ENCODE measurements at regions not wholly inside any gene's neighbourhood (a gene's known extent, or its start where the extent isn't known, plus 50 kb on each side); places are given as distances from the start of the nearest gene placed in this dataset.

GRCh38 chr9:119775410-119775809 is 406.2 kb upstream of the BRINP1 start:
- no peak for ATAC-seq
- no peak for DNase-seq
- Histone ChIP-seq H3K9me3 (no peaks in the 10 kb centered on the region), H3K27ac (no peak overlapping the region), H3K36me3 (ENCODE audit: insufficient read depth in 1 of 2, low read depth in 1 of 2) (no peaks in the 10 kb centered on the region), H3K27me3 (ENCODE audit: insufficient read depth in 3 of 3, low read length in 2 of 3) (no peaks in the 10 kb centered on the region), H3K4me1 (no peaks in the 10 kb centered on the region), H3K4me3 (no peak overlapping the region)
- no peak for TF ChIP-seq CTCF (IDR thresholded peaks at IDR 0.05)
- intact Hi-C loops (cut with DNase I): no loop called here
- WGBS, 3 donors: 52 to 60% (median 55%) methylated on average over 3 of the region's 3 CpGs

- Histone ChIP-seq H3K4me3 (no peak overlapping the region), H3K36me3 (ENCODE audit: insufficient read depth in 1 of 2, low read depth in 1 of 2) (no peaks in the 10 kb centered on the region), H3K27me3 (ENCODE audit: insufficient read depth in 3 of 3, low read length in 2 of 3) (no peaks in the 10 kb centered on the region), H3K4me1 (no peaks in the 10 kb centered on the region), H3K27ac (no peak overlapping the region), H3K9me3 (no peaks in the 10 kb centered on the region)
- ATAC-seq: no peak
- intact Hi-C loops (cut with DNase I): no loop called here
- no peak for TF ChIP-seq CTCF (IDR thresholded peaks at IDR 0.05)
- WGBS, 3 donors: 44 to 55% (median 55%) methylated on average over 2 of the region's 2 CpGs
- DNase-seq: no peak
Observed at GRCh38 chr9:119773823-119774222, 404.6 kb upstream of the BRINP1 start.

GRCh38 chr9:119771341-119771740 is 402.1 kb upstream of the BRINP1 start:
- WGBS, 3 donors: 90 to 100% (median 98%) methylated on average over 1 of the region's 1 CpG
- no peak for ATAC-seq
- intact Hi-C loops (cut with DNase I): no loop called here

DNA sequence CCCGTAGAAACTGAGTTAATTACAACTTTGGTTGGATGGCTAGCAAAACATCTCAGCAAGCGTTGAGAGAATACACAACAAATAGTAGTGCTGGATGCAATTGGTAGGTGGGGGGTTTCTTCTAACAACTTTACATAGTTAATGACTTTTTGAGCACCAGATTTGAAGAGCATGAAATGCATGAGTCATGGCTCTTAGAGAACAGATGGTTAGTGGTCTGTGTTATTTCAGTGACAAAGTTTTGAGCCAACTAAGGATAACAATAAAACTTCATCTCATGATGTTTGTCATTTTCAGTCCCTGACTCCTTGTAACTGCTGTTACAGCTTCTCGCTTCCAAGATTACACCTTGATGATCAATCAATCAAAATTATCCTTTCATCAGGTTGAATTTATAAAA is 399.0 kb upstream of the BRINP1 start:
- no peak for DNase-seq
- Histone ChIP-seq H3K27me3 (ENCODE audit: insufficient read depth in 3 of 3, low read length in 2 of 3) (no peaks in the 10 kb centered on the region), H3K36me3 (ENCODE audit: insufficient read depth in 1 of 2, low read depth in 1 of 2) (no peaks in the 10 kb centered on the region), H3K4me3 (no peak overlapping the region), H3K9me3 (no peaks in the 10 kb centered on the region), H3K4me1 (no peaks in the 10 kb centered on the region), H3K27ac (no peak overlapping the region)
- ATAC-seq: no peak
- intact Hi-C loops (cut with DNase I): no loop called here
- TF ChIP-seq CTCF (IDR thresholded peaks at IDR 0.05): no peak
- 37 to 57% (median 39%) methylated on average over 3 of the region's 3 CpGs for WGBS, 3 donors

More at GRCh38 chr9:119771341-119771740, 402.1 kb upstream of the BRINP1 start:
- TF ChIP-seq CTCF (IDR thresholded peaks at IDR 0.05): no peak
- no peaks in the 10 kb centered on the region for H3K9me3 ChIP-seq
- H3K27me3 ChIP-seq (ENCODE audit: insufficient read depth in 3 of 3, low read length in 2 of 3): no peaks in the 10 kb centered on the region
- no peak overlapping the region for H3K4me3 ChIP-seq
- no peak for DNase-seq
- H3K27ac ChIP-seq: no peak overlapping the region
- no peaks in the 10 kb centered on the region for H3K4me1 ChIP-seq
- H3K36me3 ChIP-seq (ENCODE audit: insufficient read depth in 1 of 2, low read depth in 1 of 2): no peaks in the 10 kb centered on the region

GRCh38 chr9:119765632-119766175 is 396.5 kb upstream of the BRINP1 start:
- no peak overlapping the region for H3K27ac ChIP-seq
- H3K9me3 ChIP-seq: no peaks in the 10 kb centered on the region
- H3K4me3 ChIP-seq: no peak overlapping the region
- no peaks in the 10 kb centered on the region for H3K27me3 ChIP-seq (ENCODE audit: insufficient read depth in 3 of 3, low read length in 2 of 3)
- no peaks in the 10 kb centered on the region for H3K4me1 ChIP-seq
- ATAC-seq (no peak), DNase-seq (no peak)
- WGBS, 3 donors: 57 to 78% (median 66%) methylated on average over 2 of the region's 2 CpGs
- H3K36me3 ChIP-seq (ENCODE audit: insufficient read depth in 1 of 2, low read depth in 1 of 2): no peaks in the 10 kb centered on the region
- no peak for TF ChIP-seq CTCF (IDR thresholded peaks at IDR 0.05)
- intact Hi-C loops (cut with DNase I): no loop called here

Measured in psoas muscle (tissue), 7 donors.